ENCODE measurements at regions not wholly inside any gene's neighbourhood (a gene's known extent, or its start where the extent isn't known, plus 50 kb on each side); places are given as distances from the start of the nearest gene placed in this dataset.

- TF ChIP-seq, protein P1, sequence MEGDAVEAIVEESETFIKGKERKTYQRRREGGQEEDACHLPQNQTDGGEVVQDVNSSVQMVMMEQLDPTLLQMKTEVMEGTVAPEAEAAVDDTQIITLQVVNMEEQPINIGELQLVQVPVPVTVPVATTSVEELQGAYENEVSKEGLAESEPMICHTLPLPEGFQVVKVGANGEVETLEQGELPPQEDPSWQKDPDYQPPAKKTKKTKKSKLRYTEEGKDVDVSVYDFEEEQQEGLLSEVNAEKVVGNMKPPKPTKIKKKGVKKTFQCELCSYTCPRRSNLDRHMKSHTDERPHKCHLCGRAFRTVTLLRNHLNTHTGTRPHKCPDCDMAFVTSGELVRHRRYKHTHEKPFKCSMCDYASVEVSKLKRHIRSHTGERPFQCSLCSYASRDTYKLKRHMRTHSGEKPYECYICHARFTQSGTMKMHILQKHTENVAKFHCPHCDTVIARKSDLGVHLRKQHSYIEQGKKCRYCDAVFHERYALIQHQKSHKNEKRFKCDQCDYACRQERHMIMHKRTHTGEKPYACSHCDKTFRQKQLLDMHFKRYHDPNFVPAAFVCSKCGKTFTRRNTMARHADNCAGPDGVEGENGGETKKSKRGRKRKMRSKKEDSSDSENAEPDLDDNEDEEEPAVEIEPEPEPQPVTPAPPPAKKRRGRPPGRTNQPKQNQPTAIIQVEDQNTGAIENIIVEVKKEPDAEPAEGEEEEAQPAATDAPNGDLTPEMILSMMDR (IDR thresholded peaks at IDR 0.05; ENCODE audit: low read depth, low read length), result no peak
- no peak for TF ChIP-seq EZH2phosphoT487 (IDR thresholded peaks at IDR 0.05; ENCODE audit: low read depth)
These were observed 428.8 kb upstream of the C2CD4B start for GRCh38 chr15:62593681-62594399.

Measured in OCI-LY3 (cell line).